ENCODE measurements at regions not wholly inside any gene's neighbourhood (a gene's known extent, or its start where the extent isn't known, plus 50 kb on each side); places are given as distances from the start of the nearest gene placed in this dataset.

DNA sequence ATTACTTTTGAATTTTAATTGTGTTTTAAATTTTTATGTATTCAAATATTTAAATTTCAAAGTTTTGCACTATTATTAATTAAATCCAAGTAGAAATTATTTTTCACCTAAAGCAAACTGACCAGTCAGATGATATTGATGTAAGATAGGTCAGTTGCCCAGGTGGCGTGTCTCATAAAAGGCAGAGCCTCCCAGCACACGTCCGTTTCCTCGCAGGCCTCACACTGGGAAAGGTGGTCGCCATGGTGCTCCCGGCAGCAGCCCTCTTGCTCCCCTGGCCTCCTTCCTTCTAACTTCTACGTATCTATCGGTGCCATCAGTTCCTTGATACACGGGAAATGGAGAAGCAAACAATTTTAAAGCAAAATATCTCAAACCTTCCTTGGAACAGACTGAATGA is 516.8 kb downstream of the GALR1 start:
- peaks cover 0 to 3% (median 0%) of the 10 kb centered on the region in 3 donors for H3K4me1 Mint-ChIP-seq
- DNase-seq (no peak), ATAC-seq (replicated peaks in 1 of 4) (no peak)
- no peak overlapping the region for H3K4me3 Mint-ChIP-seq
- H3K36me3 ChIP-seq (ENCODE audit: control insufficient read depth in 2 of 2, extremely low read depth in 1 of 2, insufficient read depth in 1 of 2, low read length in 1 of 2) = no peaks in the 10 kb centered on the region
- H3K27ac ChIP-seq (ENCODE audit: low read length) = no peak overlapping the region
- H3K27me3 ChIP-seq (replicated peaks in 1 of 2; ENCODE audit: control insufficient read depth in 2 of 2, extremely low read depth in 1 of 2, insufficient read depth in 2 of 2, low read length in 1 of 2) = no peaks in the 10 kb centered on the region
- no peaks in the 10 kb centered on the region for H3K36me3 Mint-ChIP-seq
- POLR2A ChIA-PET = interaction anchor here in 1 of 2 donors (0.6 kb wide), 1 partner anchor 102 kb away, joined by 3 read pairs; no protein-coding TSS in a partner anchor
- no peaks in the 10 kb centered on the region for H3K9me3 Mint-ChIP-seq
- CTCF ChIA-PET = interaction anchor here in 1 of 2 donors (0.6 kb wide), 1 partner anchor 1411 kb away, joined by 4 read pairs; no protein-coding TSS in a partner anchor
- H3K9me3 ChIP-seq = no peaks in the 10 kb centered on the region
- WGBS (ENCODE audit: insufficient coverage) = 91% methylated on average over 6 of the region's 9 CpGs
- H3K27me3 Mint-ChIP-seq = peaks cover 10 to 17% of the 10 kb centered on the region in 2 donors
- H3K27ac Mint-ChIP-seq = no peak overlapping the region
- H3K4me1 ChIP-seq (ENCODE audit: control insufficient read depth in 1 of 2, extremely low read depth in 1 of 2, insufficient read depth in 2 of 2, low read length in 2 of 2) = no peaks in the 10 kb centered on the region
- no peak overlapping the region for H3K4me3 ChIP-seq (ENCODE audit: control insufficient read depth in 1 of 2, extremely low read depth in 1 of 2, low read length in 1 of 2)

DNA sequence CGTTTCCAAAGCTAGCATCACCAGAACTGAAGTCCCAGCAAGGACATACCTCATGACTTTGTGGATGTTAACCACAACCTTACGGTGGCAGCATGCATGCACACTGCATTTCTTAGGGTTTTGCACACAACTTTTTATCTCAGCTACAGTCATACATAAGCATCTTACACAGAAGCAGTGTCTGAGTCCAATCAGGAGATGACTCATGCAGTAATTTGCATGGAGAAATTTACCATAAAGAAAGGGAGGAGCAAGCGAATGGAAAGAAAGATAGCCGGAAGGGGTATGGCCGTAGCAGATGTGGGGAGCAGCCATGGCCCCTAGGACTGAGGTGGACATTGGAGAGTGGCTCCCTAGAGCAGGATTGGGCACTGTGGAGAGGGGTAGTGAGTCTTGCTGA is 522.5 kb downstream of the GALR1 start:
- Histone ChIP-seq H3K27ac (ENCODE audit: low read length) (no peak overlapping the region), H3K27me3 (replicated peaks in 1 of 2; ENCODE audit: control insufficient read depth in 2 of 2, extremely low read depth in 1 of 2, insufficient read depth in 2 of 2, low read length in 1 of 2) (peaks cover 0 to 7% of the 10 kb centered on the region in 2 experiments), H3K4me1 (ENCODE audit: control insufficient read depth in 1 of 2, extremely low read depth in 1 of 2, insufficient read depth in 2 of 2, low read length in 2 of 2) (no peaks in the 10 kb centered on the region), H3K36me3 (ENCODE audit: control insufficient read depth in 2 of 2, extremely low read depth in 1 of 2, insufficient read depth in 1 of 2, low read length in 1 of 2) (no peaks in the 10 kb centered on the region), H3K4me3 (ENCODE audit: control insufficient read depth in 1 of 2, extremely low read depth in 1 of 2, low read length in 1 of 2) (no peak overlapping the region), H3K9me3 (no peaks in the 10 kb centered on the region)
- CTCF ChIA-PET = no interaction called here
- Mint-ChIP-seq H3K27me3 (peaks cover 2 to 5% of the 10 kb centered on the region in 2 donors), H3K27ac (no peak overlapping the region), H3K4me1 (no peaks in the 10 kb centered on the region), H3K4me3 (no peak overlapping the region), H3K36me3 (no peaks in the 10 kb centered on the region), H3K9me3 (no peaks in the 10 kb centered on the region)
- POLR2A ChIA-PET = no interaction called here
- ATAC-seq (replicated peaks in 1 of 4) = no peak
- 69% methylated on average over 5 of the region's 5 CpGs for WGBS (ENCODE audit: insufficient coverage)
- no peak for DNase-seq

DNA sequence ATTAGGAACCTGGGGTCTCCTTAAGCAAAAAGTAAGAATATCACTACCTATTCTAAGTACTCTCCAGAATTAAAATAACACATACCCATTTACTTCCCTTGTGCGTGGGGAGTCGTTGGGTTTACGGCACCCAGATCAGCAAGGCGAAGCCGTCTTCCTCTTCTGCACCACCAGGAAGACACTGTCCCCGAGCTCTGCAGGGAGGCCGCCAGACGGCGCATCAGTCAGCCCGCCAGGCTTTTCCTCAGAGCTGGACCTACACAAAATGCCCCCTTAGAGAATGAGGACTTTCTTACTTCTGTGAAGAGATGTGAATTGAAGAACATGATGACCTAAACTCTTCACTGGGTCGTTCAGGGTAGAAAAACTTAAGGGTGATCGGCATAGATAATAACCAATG is 526.5 kb downstream of the GALR1 start:
- POLR2A ChIA-PET = no interaction called here

DNA sequence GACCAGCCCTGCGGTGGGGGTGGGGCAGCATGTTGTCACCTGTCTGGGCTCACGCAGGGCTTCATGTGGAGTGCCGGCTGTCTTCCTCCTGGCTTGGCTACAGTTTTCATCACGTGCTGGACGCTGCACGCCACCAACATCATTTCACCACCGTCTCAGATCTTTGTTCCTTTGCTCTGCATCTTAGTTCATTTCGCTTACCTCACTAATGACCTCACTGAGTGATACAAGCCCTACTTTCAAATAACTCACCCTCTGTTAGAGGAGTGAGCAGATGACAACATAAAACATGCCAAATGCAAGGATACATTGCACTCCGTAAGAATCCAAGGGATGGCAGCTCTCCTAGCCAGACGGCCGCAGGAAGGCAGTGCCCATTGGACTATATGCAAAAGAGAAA is 527.5 kb downstream of the GALR1 start:
- ChIA-PET POLR2A (no interaction called here), CTCF (no interaction called here)
- H3K9me3 ChIP-seq = no peaks in the 10 kb centered on the region
- Mint-ChIP-seq H3K9me3 (no peaks in the 10 kb centered on the region), H3K4me3 (no peak overlapping the region), H3K4me1 (no peaks in the 10 kb centered on the region), H3K27ac (no peak overlapping the region), H3K36me3 (no peaks in the 10 kb centered on the region), H3K27me3 (peaks cover 2 to 3% of the 10 kb centered on the region in 2 donors)
- no peak overlapping the region for H3K4me3 ChIP-seq (ENCODE audit: control insufficient read depth in 1 of 2, extremely low read depth in 1 of 2, low read length in 1 of 2)
- no peak overlapping the region for H3K27ac ChIP-seq (ENCODE audit: low read length)
- H3K36me3 ChIP-seq (ENCODE audit: control insufficient read depth in 2 of 2, extremely low read depth in 1 of 2, insufficient read depth in 1 of 2, low read length in 1 of 2) = no peaks in the 10 kb centered on the region
- WGBS (ENCODE audit: insufficient coverage) = 92% methylated on average over 11 of the region's 11 CpGs
- DNase-seq (no peak), ATAC-seq (replicated peaks in 1 of 4) (no peak)
- peaks cover 0 to 7% of the 10 kb centered on the region in 2 experiments for H3K27me3 ChIP-seq (replicated peaks in 1 of 2; ENCODE audit: control insufficient read depth in 2 of 2, extremely low read depth in 1 of 2, insufficient read depth in 2 of 2, low read length in 1 of 2)
- H3K4me1 ChIP-seq (ENCODE audit: control insufficient read depth in 1 of 2, extremely low read depth in 1 of 2, insufficient read depth in 2 of 2, low read length in 2 of 2) = no peaks in the 10 kb centered on the region

More for the DNA sequence above, 526.5 kb downstream of the GALR1 start:
- Histone ChIP-seq H3K4me3 (ENCODE audit: control insufficient read depth in 1 of 2, extremely low read depth in 1 of 2, low read length in 1 of 2) (no peak overlapping the region), H3K27ac (ENCODE audit: low read length) (no peak overlapping the region), H3K4me1 (ENCODE audit: control insufficient read depth in 1 of 2, extremely low read depth in 1 of 2, insufficient read depth in 2 of 2, low read length in 2 of 2) (no peaks in the 10 kb centered on the region), H3K36me3 (ENCODE audit: control insufficient read depth in 2 of 2, extremely low read depth in 1 of 2, insufficient read depth in 1 of 2, low read length in 1 of 2) (no peaks in the 10 kb centered on the region), H3K27me3 (replicated peaks in 1 of 2; ENCODE audit: control insufficient read depth in 2 of 2, extremely low read depth in 1 of 2, insufficient read depth in 2 of 2, low read length in 1 of 2) (peaks cover 0 to 7% of the 10 kb centered on the region in 2 experiments), H3K9me3 (no peaks in the 10 kb centered on the region)
- no peaks in the 10 kb centered on the region for H3K9me3 Mint-ChIP-seq
- H3K27me3 Mint-ChIP-seq = peaks cover 2 to 5% of the 10 kb centered on the region in 2 donors
- H3K4me1 Mint-ChIP-seq = no peaks in the 10 kb centered on the region
- H3K36me3 Mint-ChIP-seq = no peaks in the 10 kb centered on the region
- 93% methylated on average over 3 of the region's 12 CpGs for WGBS (ENCODE audit: insufficient coverage)
- DNase-seq (no peak), ATAC-seq (replicated peaks in 1 of 4) (no peak)
- H3K27ac Mint-ChIP-seq = no peak overlapping the region
- CTCF ChIA-PET = no interaction called here
- H3K4me3 Mint-ChIP-seq = no peak overlapping the region

DNA sequence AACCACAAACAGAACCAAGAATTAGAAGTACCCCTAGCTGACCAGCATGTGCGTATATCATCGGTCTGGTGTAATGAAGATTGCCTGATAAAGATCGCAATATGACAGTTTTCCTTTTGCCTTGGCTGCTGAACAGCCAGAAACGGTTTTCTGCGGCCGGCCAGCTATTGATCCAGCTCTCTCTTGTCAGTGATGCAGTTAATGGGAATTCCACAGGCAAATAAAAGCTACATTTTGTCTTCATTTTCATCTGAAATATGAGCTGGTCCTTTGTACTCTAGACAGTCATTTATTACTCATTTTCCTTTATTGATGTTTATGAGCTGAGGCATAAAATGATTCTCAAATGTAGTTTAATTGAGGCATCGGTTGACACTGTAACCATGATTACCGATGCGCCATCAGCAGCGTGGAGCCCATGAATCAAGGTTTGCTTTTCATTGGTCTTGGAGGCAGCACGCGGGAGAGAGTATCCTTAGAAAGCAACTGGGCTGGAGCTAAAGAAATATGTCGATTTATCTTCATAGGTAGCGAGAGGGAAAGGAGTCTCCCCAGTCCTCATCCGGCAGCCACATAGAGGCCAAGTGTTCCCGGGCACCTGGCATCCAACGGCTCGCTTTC is 535.2 kb downstream of the GALR1 start:
- DNase-seq (no peak), ATAC-seq (replicated peaks in 1 of 4) (no peak)
- Mint-ChIP-seq H3K9me3 (no peaks in the 10 kb centered on the region), H3K27ac (no peak overlapping the region), H3K4me1 (no peaks in the 10 kb centered on the region), H3K36me3 (no peaks in the 10 kb centered on the region), H3K27me3 (peaks cover 0 to 4% of the 10 kb centered on the region in 2 donors), H3K4me3 (no peak overlapping the region)
- Histone ChIP-seq H3K4me3 (ENCODE audit: control insufficient read depth in 1 of 2, extremely low read depth in 1 of 2, low read length in 1 of 2) (no peak overlapping the region), H3K27ac (ENCODE audit: low read length) (no peak overlapping the region), H3K9me3 (no peaks in the 10 kb centered on the region), H3K27me3 (replicated peaks in 1 of 2; ENCODE audit: control insufficient read depth in 2 of 2, extremely low read depth in 1 of 2, insufficient read depth in 2 of 2, low read length in 1 of 2) (no peaks in the 10 kb centered on the region), H3K4me1 (ENCODE audit: control insufficient read depth in 1 of 2, extremely low read depth in 1 of 2, insufficient read depth in 2 of 2, low read length in 2 of 2) (no peaks in the 10 kb centered on the region), H3K36me3 (ENCODE audit: control insufficient read depth in 2 of 2, extremely low read depth in 1 of 2, insufficient read depth in 1 of 2, low read length in 1 of 2) (no peaks in the 10 kb centered on the region)
- POLR2A ChIA-PET = no interaction called here
- 90% methylated on average over 12 of the region's 18 CpGs for WGBS (ENCODE audit: insufficient coverage)
- CTCF ChIA-PET = no interaction called here

DNA sequence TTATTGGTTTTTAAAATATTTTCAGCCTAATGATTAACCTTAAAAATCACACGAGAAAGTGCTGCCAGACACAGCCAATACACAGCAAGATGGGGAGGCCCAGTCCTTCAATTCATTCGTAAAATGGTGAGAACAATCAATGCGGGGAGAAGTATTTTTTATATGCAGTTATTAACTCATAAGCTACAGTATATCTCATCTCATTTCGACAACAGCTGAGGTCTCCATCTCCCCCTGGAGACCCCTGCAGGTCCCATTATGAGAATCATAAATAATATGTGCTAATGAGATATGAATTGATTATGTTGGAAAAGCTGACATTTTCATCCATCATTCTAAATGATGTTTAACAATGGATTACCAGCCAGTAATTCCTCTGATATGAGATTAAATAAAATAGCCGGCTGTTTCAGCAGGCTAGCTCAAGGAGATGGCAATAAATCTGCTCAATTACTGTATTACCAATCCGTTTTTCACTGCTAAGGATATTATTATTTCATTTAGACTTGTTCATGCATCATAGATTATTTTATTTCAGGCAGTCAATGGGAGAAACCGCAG is 535.8 kb downstream of the GALR1 start:
- Mint-ChIP-seq H3K4me1 (no peaks in the 10 kb centered on the region), H3K27me3 (peaks cover 0 to 4% of the 10 kb centered on the region in 2 donors), H3K36me3 (no peaks in the 10 kb centered on the region), H3K9me3 (peaks cover 0 to 5% (median 0%) of the 10 kb centered on the region in 3 donors), H3K4me3 (no peak overlapping the region), H3K27ac (no peak overlapping the region)
- Histone ChIP-seq H3K9me3 (no peaks in the 10 kb centered on the region), H3K27me3 (replicated peaks in 1 of 2; ENCODE audit: control insufficient read depth in 2 of 2, extremely low read depth in 1 of 2, insufficient read depth in 2 of 2, low read length in 1 of 2) (no peaks in the 10 kb centered on the region), H3K4me1 (ENCODE audit: control insufficient read depth in 1 of 2, extremely low read depth in 1 of 2, insufficient read depth in 2 of 2, low read length in 2 of 2) (no peaks in the 10 kb centered on the region), H3K36me3 (ENCODE audit: control insufficient read depth in 2 of 2, extremely low read depth in 1 of 2, insufficient read depth in 1 of 2, low read length in 1 of 2) (no peaks in the 10 kb centered on the region), H3K27ac (ENCODE audit: low read length) (no peak overlapping the region), H3K4me3 (ENCODE audit: control insufficient read depth in 1 of 2, extremely low read depth in 1 of 2, low read length in 1 of 2) (no peak overlapping the region)
- POLR2A ChIA-PET = no interaction called here
- DNase-seq = no peak
- CTCF ChIA-PET = no interaction called here
- 100% methylated on average over 1 of the region's 7 CpGs for WGBS (ENCODE audit: insufficient coverage)
- no peak for ATAC-seq (replicated peaks in 1 of 4)
